Naive thymus-derived CD8-positive, alpha-beta T cell (primary cell): ENCODE measurements at regions not wholly inside any gene's neighbourhood (a gene's known extent, or its start where the extent isn't known, plus 50 kb on each side); places are given as distances from the start of the nearest gene placed in this dataset.

Experiments used
- ATAC-seq, 2 donors: fragments of 150-1000 bp; cut with Tn5 transposase in 1 of 2; sonication (Bioruptor Pico), chemical (Tn5 transposase) in 1 of 2; 1 replicate in 1 of 2; 2 replicates in 1 of 2; pipeline ENCODE4 v1.10.0; 2021; ENCODE audit warnings: mild to moderate bottlenecking in 2 of 2, moderate library complexity in 2 of 2
- POLR2A ChIA-PET: fragments of 350-600 bp; sonication (Branson Sonifier 250); formaldehyde crosslinking; loops from one replicate; lab custom pipeline; 2021; ENCODE audit warnings: antibody characterized with exemption; lab: Charles Lee
- DNase-seq, 10 donors: peaks; one replicate each; pipeline versions ENCODE4 v3.0.0 to v3.0.0-alpha.2; 2020 to 2022
- H3K27ac Mint-ChIP-seq, 10 donors: one replicate each; pipeline ENCODE4 v1.8.0; 2020 to 2022; ENCODE audit warnings: mild to moderate bottlenecking in 10 of 10, mixed read lengths in 10 of 10, moderate library complexity in 4 of 10, inconsistent platforms in 1 of 10
- H3K27me3 Mint-ChIP-seq, 5 donors: one replicate each; pipeline ENCODE4 v1.8.0; 2021 to 2022; ENCODE audit warnings: mixed read lengths in 5 of 5
- H3K36me3 Mint-ChIP-seq, 3 donors: one replicate each; pipeline ENCODE4 v1.8.0; 2020 to 2022; ENCODE audit warnings: mixed read lengths in 3 of 3, mild to moderate bottlenecking in 2 of 3, inconsistent platforms in 1 of 3
- H3K4me1 Mint-ChIP-seq, 4 donors: one replicate each; pipeline ENCODE4 v1.8.0; 2021 to 2022; ENCODE audit warnings: mixed read lengths in 4 of 4
- H3K4me3 Mint-ChIP-seq, 10 donors: one replicate each; pipeline ENCODE4 v1.8.0; 2020 to 2022; ENCODE audit warnings: mild to moderate bottlenecking in 10 of 10, mixed read lengths in 10 of 10, moderate library complexity in 6 of 10, inconsistent platforms in 1 of 10
- H3K9me3 Mint-ChIP-seq, 9 donors: one replicate each; pipeline ENCODE4 v1.8.0; 2020 to 2022; ENCODE audit warnings: mixed read lengths in 9 of 9, mild to moderate bottlenecking in 3 of 9, inconsistent platforms in 1 of 9, moderate library complexity in 1 of 9

GRCh38 chr6:100105138-100105537 lies 111.1 kb upstream of the MCHR2 start:
- POLR2A ChIA-PET = no interaction called here
- Mint-ChIP-seq H3K27ac (no peak overlapping the region), H3K4me3 (no peak overlapping the region), H3K4me1 (no peaks in the 10 kb centered on the region), H3K27me3 (peaks cover 4 to 28% (median 13%) of the 10 kb centered on the region in 5 donors), H3K36me3 (no peaks in the 10 kb centered on the region), H3K9me3 (no peaks in the 10 kb centered on the region)
- ATAC-seq (no peak), DNase-seq (no peak)

GRCh38 chr6:100103931-100104330 lies 109.9 kb upstream of the MCHR2 start:
- DNase-seq (no peak), ATAC-seq (no peak)
- Mint-ChIP-seq H3K4me1 (no peaks in the 10 kb centered on the region), H3K9me3 (no peaks in the 10 kb centered on the region), H3K36me3 (no peaks in the 10 kb centered on the region), H3K27ac (no peak overlapping the region), H3K4me3 (no peak overlapping the region), H3K27me3 (peaks cover 4 to 23% (median 13%) of the 10 kb centered on the region in 5 donors)
- POLR2A ChIA-PET = no interaction called here

- POLR2A ChIA-PET = no interaction called here
- no peak overlapping the region for H3K27ac Mint-ChIP-seq
Measured at GRCh38 chr6:100103194-100103593, 109.2 kb upstream of the MCHR2 start.

GRCh38 chr6:100101644-100102043 lies 107.6 kb upstream of the MCHR2 start:
- H3K9me3 Mint-ChIP-seq = no peaks in the 10 kb centered on the region
- H3K36me3 Mint-ChIP-seq = no peaks in the 10 kb centered on the region
- DNase-seq (no peak), ATAC-seq (no peak)
- H3K27me3 Mint-ChIP-seq = peaks cover 6 to 20% (median 9%) of the 10 kb centered on the region in 5 donors
- no peaks in the 10 kb centered on the region for H3K4me1 Mint-ChIP-seq
- no peak overlapping the region for H3K27ac Mint-ChIP-seq
- no peak overlapping the region for H3K4me3 Mint-ChIP-seq
- POLR2A ChIA-PET = no interaction called here

More at GRCh38 chr6:100103194-100103593, 109.2 kb upstream of the MCHR2 start:
- no peaks in the 10 kb centered on the region for H3K9me3 Mint-ChIP-seq
- H3K36me3 Mint-ChIP-seq = no peaks in the 10 kb centered on the region
- H3K4me1 Mint-ChIP-seq = no peaks in the 10 kb centered on the region
- ATAC-seq (no peak), DNase-seq (no peak)
- H3K4me3 Mint-ChIP-seq = no peak overlapping the region
- peaks cover 6 to 23% (median 11%) of the 10 kb centered on the region in 5 donors for H3K27me3 Mint-ChIP-seq

- H3K4me3 Mint-ChIP-seq = no peak overlapping the region
- no peak overlapping the region for H3K27ac Mint-ChIP-seq
- POLR2A ChIA-PET = no interaction called here
- no peaks in the 10 kb centered on the region for H3K4me1 Mint-ChIP-seq
- DNase-seq = no peak
- H3K36me3 Mint-ChIP-seq = no peaks in the 10 kb centered on the region
- peaks cover under 1 to 14% (median 7%) of the 10 kb centered on the region in 5 donors for H3K27me3 Mint-ChIP-seq
- ATAC-seq = no peak
- H3K9me3 Mint-ChIP-seq = no peaks in the 10 kb centered on the region
Measured at GRCh38 chr6:100100776-100101175, 106.8 kb upstream of the MCHR2 start.

GRCh38 chr6:100099189-100100074 lies 105.4 kb upstream of the MCHR2 start:
- DNase-seq (peak in 3 of 10 donors; percentile 5 to 14 (median 9)), ATAC-seq (no peak)
- H3K27me3 Mint-ChIP-seq = peaks cover 2 to 7% (median 5%) of the 10 kb centered on the region in 5 donors
- no peaks in the 10 kb centered on the region for H3K36me3 Mint-ChIP-seq
- POLR2A ChIA-PET = no interaction called here
- H3K9me3 Mint-ChIP-seq = no peaks in the 10 kb centered on the region
- no peaks in the 10 kb centered on the region for H3K4me1 Mint-ChIP-seq
- no peak overlapping the region for H3K27ac Mint-ChIP-seq
- H3K4me3 Mint-ChIP-seq = no peak overlapping the region

GRCh38 chr6:100096936-100097335 lies 102.9 kb upstream of the MCHR2 start:
- Mint-ChIP-seq H3K4me3 (no peak overlapping the region), H3K27ac (no peak overlapping the region), H3K9me3 (no peaks in the 10 kb centered on the region)

GRCh38 chr6:100096341-100096740 lies 102.3 kb upstream of the MCHR2 start:
- Mint-ChIP-seq H3K4me1 (no peaks in the 10 kb centered on the region), H3K4me3 (no peak overlapping the region), H3K9me3 (no peaks in the 10 kb centered on the region), H3K27ac (no peak overlapping the region), H3K36me3 (no peaks in the 10 kb centered on the region), H3K27me3 (peaks cover 0 to 11% (median 3%) of the 10 kb centered on the region in 5 donors)
- POLR2A ChIA-PET = interaction anchor here (0.6 kb wide), 1 partner anchor 19 kb away, joined by 3 read pairs; no protein-coding TSS in a partner anchor
- ATAC-seq (no peak), DNase-seq (no peak)

More at GRCh38 chr6:100096936-100097335, 102.9 kb upstream of the MCHR2 start:
- POLR2A ChIA-PET = no interaction called here
- Mint-ChIP-seq H3K36me3 (no peaks in the 10 kb centered on the region), H3K27me3 (peaks cover 0 to 11% (median 4%) of the 10 kb centered on the region in 5 donors), H3K4me1 (no peaks in the 10 kb centered on the region)
- DNase-seq = no peak
- no peak for ATAC-seq

- no peaks in the 10 kb centered on the region for H3K9me3 Mint-ChIP-seq
- no peaks in the 10 kb centered on the region for H3K4me1 Mint-ChIP-seq
- H3K36me3 Mint-ChIP-seq = no peaks in the 10 kb centered on the region
- H3K4me3 Mint-ChIP-seq = no peak overlapping the region
- H3K27ac Mint-ChIP-seq = no peak overlapping the region
- POLR2A ChIA-PET = no interaction called here
- DNase-seq = no peak
- ATAC-seq = no peak
- peaks cover 0 to 10% (median 3%) of the 10 kb centered on the region in 5 donors for H3K27me3 Mint-ChIP-seq
Measured at GRCh38 chr6:100093405-100093804, 99.4 kb upstream of the MCHR2 start.

- ATAC-seq = no peak
- POLR2A ChIA-PET = no interaction called here
- DNase-seq = no peak
- Mint-ChIP-seq H3K36me3 (no peaks in the 10 kb centered on the region), H3K4me3 (no peak overlapping the region), H3K27ac (no peak overlapping the region), H3K9me3 (peaks cover 0 to 9% (median 0%) of the 10 kb centered on the region in 9 donors), H3K27me3 (peaks cover 0 to 10% (median 4%) of the 10 kb centered on the region in 5 donors), H3K4me1 (no peaks in the 10 kb centered on the region)
Measured at GRCh38 chr6:100088009-100088408, 94.0 kb upstream of the MCHR2 start.

- ATAC-seq (no peak), DNase-seq (no peak)
- Mint-ChIP-seq H3K36me3 (no peaks in the 10 kb centered on the region), H3K4me3 (no peak overlapping the region), H3K4me1 (no peaks in the 10 kb centered on the region), H3K27me3 (peaks cover 0 to 10% (median 3%) of the 10 kb centered on the region in 5 donors), H3K27ac (no peak overlapping the region), H3K9me3 (peaks cover 0 to 9% (median 0%) of the 10 kb centered on the region in 9 donors)
- POLR2A ChIA-PET = no interaction called here
Measured at GRCh38 chr6:100084991-100085364, 91.0 kb upstream of the MCHR2 start.

GRCh38 chr6:100084316-100084990 lies 90.4 kb upstream of the MCHR2 start:
- no peak overlapping the region for H3K4me3 Mint-ChIP-seq
- POLR2A ChIA-PET = no interaction called here

GRCh38 chr6:100078509-100078908 lies 84.5 kb upstream of the MCHR2 start:
- peaks cover 0 to 8% (median 7%) of the 10 kb centered on the region in 5 donors for H3K27me3 Mint-ChIP-seq
- H3K36me3 Mint-ChIP-seq = no peaks in the 10 kb centered on the region
- ATAC-seq (no peak), DNase-seq (no peak)
- H3K9me3 Mint-ChIP-seq = peaks cover 0 to 3% (median 0%) of the 10 kb centered on the region in 9 donors
- POLR2A ChIA-PET = no interaction called here
- no peaks in the 10 kb centered on the region for H3K4me1 Mint-ChIP-seq
- H3K4me3 Mint-ChIP-seq = no peak overlapping the region
- H3K27ac Mint-ChIP-seq = no peak overlapping the region

More at GRCh38 chr6:100084316-100084990, 90.4 kb upstream of the MCHR2 start:
- Mint-ChIP-seq H3K27ac (no peak overlapping the region), H3K9me3 (peaks cover 0 to 9% (median 0%) of the 10 kb centered on the region in 9 donors), H3K4me1 (no peaks in the 10 kb centered on the region), H3K27me3 (peaks cover 0 to 10% (median 3%) of the 10 kb centered on the region in 5 donors), H3K36me3 (no peaks in the 10 kb centered on the region)
- no peak for ATAC-seq
- DNase-seq = no peak
